ENCODE measurements at regions not wholly inside any gene's neighbourhood (a gene's known extent, or its start where the extent isn't known, plus 50 kb on each side); places are given as distances from the start of the nearest gene placed in this dataset.

GRCh38 chr2:22520369-22521288 lies 864.4 kb upstream of the KLHL29 start:
- ATAC-seq, result no peak

GRCh38 chr2:22521620-22522019 lies 863.4 kb upstream of the KLHL29 start:
- ATAC-seq, result no peak

GRCh38 chr2:22525681-22526080 lies 859.3 kb upstream of the KLHL29 start:
- no peak for ATAC-seq

- no peak for ATAC-seq
Measured at GRCh38 chr2:22530131-22530530, 854.8 kb upstream of the KLHL29 start.

- no peak for ATAC-seq
Measured at GRCh38 chr2:22536133-22536532, 848.8 kb upstream of the KLHL29 start.

- ATAC-seq, result no peak
Measured at GRCh38 chr2:22554453-22554852, 830.5 kb upstream of the KLHL29 start.

GRCh38 chr2:22557406-22557805 lies 827.6 kb upstream of the KLHL29 start:
- ATAC-seq, result no peak

GRCh38 chr2:22560021-22560420 lies 825.0 kb upstream of the KLHL29 start:
- no peak for ATAC-seq

GRCh38 chr2:22579341-22579740 lies 805.6 kb upstream of the KLHL29 start:
- ATAC-seq, result no peak

GRCh38 chr2:22582107-22582506 lies 802.9 kb upstream of the KLHL29 start:
- no peak for ATAC-seq

GRCh38 chr2:22596306-22596705 lies 788.7 kb upstream of the KLHL29 start:
- ATAC-seq, result no peak

GRCh38 chr2:22600156-22600555 lies 784.8 kb upstream of the KLHL29 start:
- no peak for ATAC-seq

GRCh38 chr2:22600999-22601398 lies 784.0 kb upstream of the KLHL29 start:
- ATAC-seq, result no peak

GRCh38 chr2:22604136-22604535 lies 780.8 kb upstream of the KLHL29 start:
- no peak for ATAC-seq

GRCh38 chr2:22616031-22616430 lies 768.9 kb upstream of the KLHL29 start:
- ATAC-seq, result no peak

GRCh38 chr2:22623620-22624019 lies 761.4 kb upstream of the KLHL29 start:
- no peak for ATAC-seq

- no peak for ATAC-seq
Measured at GRCh38 chr2:22626621-22627020, 758.4 kb upstream of the KLHL29 start.

GRCh38 chr2:22628221-22628620 lies 756.8 kb upstream of the KLHL29 start:
- no peak for ATAC-seq

- ATAC-seq, result no peak
Measured at GRCh38 chr2:22628906-22629305, 756.1 kb upstream of the KLHL29 start.

GRCh38 chr2:22634167-22634566 lies 750.8 kb upstream of the KLHL29 start:
- ATAC-seq, result no peak

- ATAC-seq, result no peak
Measured at GRCh38 chr2:22656426-22656825, 728.6 kb upstream of the KLHL29 start.

GRCh38 chr2:22673529-22673928 lies 711.5 kb upstream of the KLHL29 start:
- ATAC-seq, result no peak

GRCh38 chr2:22683914-22684313 lies 701.1 kb upstream of the KLHL29 start:
- ATAC-seq, result no peak

- ATAC-seq, result no peak
Measured at GRCh38 chr2:22690096-22690495, 694.9 kb upstream of the KLHL29 start.

GRCh38 chr2:22691666-22692065 lies 693.3 kb upstream of the KLHL29 start:
- no peak for ATAC-seq

Data from esophagus mucosa (tissue), 1 donor.